H9 (cell line): ENCODE measurements at regions not wholly inside any gene's neighbourhood (a gene's known extent, or its start where the extent isn't known, plus 50 kb on each side); places are given as distances from the start of the nearest gene placed in this dataset.

Source experiments
- DNase-seq: peaks from one replicate; pipeline ENCODE4 v3.0.0-alpha.2; 2017
- H2AFZ ChIP-seq: one replicate; pipeline ENCODE4 v1.6.1; 2013; ENCODE audit warnings: mild to moderate bottlenecking, low read length, control low read depth, moderate library complexity
- H2AK5ac ChIP-seq: 2 replicates; pipeline ENCODE4 v1.6.1; 2013; ENCODE audit warnings: low read length, control low read depth, mixed read lengths; ENCODE audit not compliant: insufficient read length
- H2BK120ac ChIP-seq: one replicate; pipeline ENCODE4 v1.6.1; 2013; ENCODE audit warnings: low read depth, mild to moderate bottlenecking, low read length, control low read depth, inconsistent platforms; ENCODE audit not compliant: poor library complexity, severe bottlenecking
- H2BK12ac ChIP-seq: 2 replicates; pipeline ENCODE4 v1.6.1; 2013; ENCODE audit warnings: low read length, control low read depth, mixed read lengths, low read depth; ENCODE audit not compliant: insufficient read length
- H2BK15ac ChIP-seq: 2 replicates; pipeline ENCODE4 v1.6.1; 2013; ENCODE audit warnings: low read depth, low read length, control low read depth
- H2BK20ac ChIP-seq: one replicate; pipeline ENCODE4 v1.6.1; 2013; ENCODE audit warnings: low read depth, mild to moderate bottlenecking, low read length, control low read depth, inconsistent platforms; ENCODE audit not compliant: poor library complexity, severe bottlenecking
- H2BK5ac ChIP-seq: 2 replicates; pipeline ENCODE4 v1.6.1; 2013; ENCODE audit warnings: low read length, control low read depth, mixed read lengths; ENCODE audit not compliant: insufficient read length
- H3K14ac ChIP-seq: 2 replicates; pipeline ENCODE4 v1.6.1; 2013; ENCODE audit warnings: low read length, control low read depth; ENCODE audit not compliant: insufficient read depth
- H3K18ac ChIP-seq: 2 replicates; pipeline ENCODE4 v1.6.1; 2013; ENCODE audit warnings: low read depth, mild to moderate bottlenecking, mixed read lengths, low read length, control low read depth; ENCODE audit not compliant: insufficient read length
- H3K23ac ChIP-seq: 2 replicates; pipeline ENCODE4 v1.6.1; 2013; ENCODE audit warnings: low read length, control low read depth, mixed read lengths, low read depth; ENCODE audit not compliant: insufficient read length
- H3K23me2 ChIP-seq: 2 replicates; pipeline ENCODE4 v1.6.1; 2013; ENCODE audit warnings: low read depth, mild to moderate bottlenecking, mixed read lengths, low read length, control low read depth; ENCODE audit not compliant: insufficient read length, poor library complexity, severe bottlenecking
- H3K27ac ChIP-seq: 2 replicates; pipeline ENCODE4 v1.5.1; 2013; ENCODE audit warnings: low read length, control low read depth, mixed read lengths, low read depth; ENCODE audit not compliant: insufficient read length
- H3K27me3 ChIP-seq: 2 replicates; pipeline ENCODE4 v1.6.1; 2013; ENCODE audit warnings: low read length, control low read depth, inconsistent platforms; ENCODE audit not compliant: insufficient read depth
- H3K4ac ChIP-seq: 2 replicates; pipeline ENCODE4 v1.6.1; 2013; ENCODE audit warnings: low read depth, mild to moderate bottlenecking, control low read depth, inconsistent platforms, low read length, moderate library complexity
- H3K4me1 ChIP-seq: 2 replicates; pipeline ENCODE4 v1.6.1; 2013; ENCODE audit warnings: low read length, control low read depth, inconsistent platforms; ENCODE audit not compliant: insufficient read depth
- H3K4me2 ChIP-seq: 2 replicates; pipeline ENCODE4 v1.6.1; 2013; ENCODE audit warnings: low read length, control low read depth, mixed read lengths; ENCODE audit not compliant: insufficient read length, insufficient read depth
- H3K56ac ChIP-seq: 2 replicates; pipeline ENCODE4 v1.6.1; 2013; ENCODE audit warnings: low read depth, mild to moderate bottlenecking, mixed read lengths, low read length, control low read depth; ENCODE audit not compliant: insufficient read length
- H3K79me1 ChIP-seq: 2 replicates; pipeline ENCODE4 v1.6.1; 2013; ENCODE audit warnings: low read depth, mild to moderate bottlenecking, moderate library complexity, low read length, control low read depth, inconsistent platforms; ENCODE audit not compliant: insufficient read depth, poor library complexity, severe bottlenecking
- H3K79me2 ChIP-seq: 2 replicates; pipeline ENCODE4 v1.6.1; 2013; ENCODE audit warnings: low read length, control low read depth, inconsistent platforms; ENCODE audit not compliant: insufficient read depth
- H3K9ac ChIP-seq: 2 replicates; pipeline ENCODE4 v1.6.1; 2013; ENCODE audit warnings: low read length, control low read depth, mixed read lengths; ENCODE audit not compliant: insufficient read length; ENCODE audit errors: extremely low read depth
- H3K9me3 ChIP-seq: one replicate; pipeline ENCODE4 v1.6.1; 2013; ENCODE audit warnings: low read depth, low read length, inconsistent platforms; ENCODE audit not compliant: control insufficient read depth
- H3T11ph ChIP-seq: one replicate; pipeline ENCODE4 v1.6.1; 2013; ENCODE audit warnings: mild to moderate bottlenecking, low read length, control low read depth, inconsistent platforms
- H4K20me1 ChIP-seq: one replicate; pipeline ENCODE4 v1.6.1; 2013; ENCODE audit not compliant: control insufficient read depth, insufficient read length, insufficient read depth
- H4K5ac ChIP-seq: 2 replicates; pipeline ENCODE4 v1.6.1; 2013; ENCODE audit warnings: low read depth, mild to moderate bottlenecking, mixed read lengths, low read length, control low read depth; ENCODE audit not compliant: insufficient read length
- H4K8ac ChIP-seq: replicated peaks from 2 replicates; pipeline ENCODE4 v1.6.1; 2013; ENCODE audit warnings: low read length, control low read depth, mixed read lengths, low read depth; ENCODE audit not compliant: insufficient read length
- H4K91ac ChIP-seq: 2 replicates; pipeline ENCODE4 v1.6.1; 2013; ENCODE audit warnings: low read depth, mild to moderate bottlenecking, moderate library complexity, mixed read lengths, low read length, control low read depth; ENCODE audit not compliant: insufficient read length
- H3K27ac Mint-ChIP-seq, 3 experiments: 2 replicates in 2 of 3; 3 replicates in 1 of 3; pipeline ENCODE4 v1.8.0; 2020 to 2021; ENCODE audit warnings: mixed read lengths in 3 of 3, mild to moderate bottlenecking in 1 of 3, moderate library complexity in 1 of 3
- H3K27me3 Mint-ChIP-seq: 2 replicates; pipeline ENCODE4 v1.8.0; 2021; ENCODE audit warnings: low read depth, mild to moderate bottlenecking, moderate library complexity, mixed read lengths
- H3K36me3 Mint-ChIP-seq, 3 experiments: 2 replicates in 2 of 3; 3 replicates in 1 of 3; pipeline ENCODE4 v1.8.0; 2020 to 2021; ENCODE audit warnings: low read depth in 3 of 3, mixed read lengths in 3 of 3; ENCODE audit not compliant: insufficient read depth in 1 of 3
- H3K4me1 Mint-ChIP-seq, 2 experiments: 2 replicates each; pipeline ENCODE4 v1.8.0; 2020; ENCODE audit warnings: mixed read lengths in 2 of 2
- H3K4me3 Mint-ChIP-seq, 2 experiments: 2 replicates in 1 of 2; 3 replicates in 1 of 2; pipeline ENCODE4 v1.8.0; 2020 to 2021; ENCODE audit warnings: mild to moderate bottlenecking in 2 of 2, mixed read lengths in 2 of 2, moderate library complexity in 1 of 2
- H3K9me3 Mint-ChIP-seq, 2 experiments: 2 replicates in 1 of 2; 3 replicates in 1 of 2; pipeline ENCODE4 v1.8.0; 2020; ENCODE audit warnings: mild to moderate bottlenecking in 2 of 2, mixed read lengths in 2 of 2, moderate library complexity in 1 of 2
- CTCF ChIP-seq: fragments of 200-600 bp; sonication (generic); conservative IDR thresholded peaks from 3 replicates; pipeline ENCODE4 v1.8.0; 2021; ENCODE audit warnings: antibody characterized with exemption, mild to moderate bottlenecking
- WGBS: extraction: QIAGEN DNeasy Blood & Tissue Kit; methylation state at CpG from one replicate; pipeline ENCODE4 v1.1.7; 2013; ENCODE audit warnings: missing lambda C conversion rate, low lambda C conversion rate, mixed read lengths; ENCODE audit not compliant: insufficient read length; ENCODE audit errors: extremely low coverage; 5-methylcytosine and 5-hydroxymethylcytosine counted together

GRCh38 chr2:20150110-20150706, 74.7 kb downstream of the SDC1 start:
- no peak overlapping the region for H2AK5ac ChIP-seq
- peaks cover 6% of the 10 kb centered on the region for H3K27me3 Mint-ChIP-seq
- no peak for TF ChIP-seq CTCF
- H3K4me1 Mint-ChIP-seq: peaks cover 46 to 53% of the 10 kb centered on the region in 2 experiments
- H3K27ac Mint-ChIP-seq: peak overlapping the region in 1 of 3 experiments; percentile 97; a peak in 1 of 7 replicates
- no peak overlapping the region for H3K27ac ChIP-seq
- peaks cover 2% of the 10 kb centered on the region for H3K23me2 ChIP-seq
- no peak overlapping the region for H3K4me3 Mint-ChIP-seq
- no peak for DNase-seq
- H2BK15ac ChIP-seq: no peak overlapping the region
- WGBS: no CpG with 5 or more reads among the region's 5 CpGs
- H3K18ac ChIP-seq: no peak overlapping the region
- H3K27me3 ChIP-seq: no peaks in the 10 kb centered on the region
- H4K20me1 ChIP-seq: no peaks in the 10 kb centered on the region
- H3K9ac ChIP-seq: no peak overlapping the region
- no peak overlapping the region for H3K4me2 ChIP-seq
- no peak overlapping the region for H2BK5ac ChIP-seq
- H2BK120ac ChIP-seq: no peak overlapping the region
- H2BK20ac ChIP-seq: no peak overlapping the region
- no peak overlapping the region for H2AFZ ChIP-seq
- no peak overlapping the region for H3K4ac ChIP-seq
- H3K9me3 Mint-ChIP-seq: no peaks in the 10 kb centered on the region; a peak in 2 of 5 replicates
- H3K79me2 ChIP-seq: no peaks in the 10 kb centered on the region
- no peak overlapping the region for H4K91ac ChIP-seq
- H3K79me1 ChIP-seq: no peaks in the 10 kb centered on the region
- H3T11ph ChIP-seq: no peak overlapping the region
- H4K5ac ChIP-seq: no peak overlapping the region
- H3K36me3 Mint-ChIP-seq: no peaks in the 10 kb centered on the region
- no peak overlapping the region for H4K8ac ChIP-seq
- H2BK12ac ChIP-seq: no peak overlapping the region
- H3K23ac ChIP-seq: no peak overlapping the region
- no peak overlapping the region for H3K56ac ChIP-seq
- no peaks in the 10 kb centered on the region for H3K9me3 ChIP-seq
- no peak overlapping the region for H3K14ac ChIP-seq
- peaks cover 11% of the 10 kb centered on the region; the same call in 1 of the 2 replicates for H3K4me1 ChIP-seq
